ENCODE measurements at regions not wholly inside any gene's neighbourhood (a gene's known extent, or its start where the extent isn't known, plus 50 kb on each side); places are given as distances from the start of the nearest gene placed in this dataset.
"Not testable (repeated sequence)": the region's sequence is repeated elsewhere in the genome, so short reads cannot be mapped to it uniquely, and the experiment has no call there.

DNA sequence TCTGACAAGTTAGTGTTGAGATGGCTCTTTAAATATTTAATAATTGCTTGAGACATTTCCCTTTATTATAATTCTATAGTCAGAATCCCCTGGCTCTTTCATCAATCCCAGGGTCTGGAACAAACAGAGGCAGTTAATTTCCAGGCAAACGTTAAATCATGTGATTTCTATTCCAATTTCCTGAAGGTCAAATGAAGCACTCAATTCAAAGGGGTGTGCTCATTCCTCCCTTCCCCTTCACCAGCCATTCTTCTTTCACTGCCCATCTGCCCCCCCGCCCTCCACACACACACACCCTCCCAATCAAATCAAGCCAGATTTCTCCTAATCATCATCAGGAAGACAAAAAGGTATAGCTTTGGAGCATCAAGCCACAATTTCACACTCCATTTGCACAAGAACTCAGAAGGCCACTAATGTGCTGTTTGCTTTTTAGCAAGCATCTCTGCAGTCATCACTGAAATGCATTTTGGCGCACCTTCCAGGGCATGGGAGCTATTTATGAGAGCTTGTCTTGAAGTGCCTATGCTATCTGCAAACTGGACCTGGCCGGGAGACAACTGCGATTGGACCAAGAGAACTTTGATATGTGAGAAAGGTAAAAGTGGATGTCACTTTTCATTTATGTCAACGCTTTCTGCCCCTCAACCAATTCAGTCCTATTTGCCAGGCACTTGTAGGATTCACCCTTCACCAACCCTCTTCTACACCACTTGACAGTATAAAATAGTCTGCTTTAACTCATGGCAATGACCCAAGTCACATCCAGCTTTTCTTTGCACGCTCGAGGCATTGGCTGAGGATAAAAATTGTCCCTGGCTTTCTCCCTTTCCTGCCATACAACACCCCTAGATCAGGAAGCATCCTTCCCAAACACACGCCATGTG, 315.1 kb upstream of the API5 start:
- Histone ChIP-seq H3K9me3 (no peaks in the 10 kb centered on the region), H3K4me1 (no peaks in the 10 kb centered on the region), H3K27me3 (no peaks in the 10 kb centered on the region), H3K36me3 (no peaks in the 10 kb centered on the region), H3K4me3 (no peak overlapping the region), H3K27ac (no peak overlapping the region)
- DNase-seq (ENCODE audit: low spot score): no peak
- TF ChIP-seq, protein P1, sequence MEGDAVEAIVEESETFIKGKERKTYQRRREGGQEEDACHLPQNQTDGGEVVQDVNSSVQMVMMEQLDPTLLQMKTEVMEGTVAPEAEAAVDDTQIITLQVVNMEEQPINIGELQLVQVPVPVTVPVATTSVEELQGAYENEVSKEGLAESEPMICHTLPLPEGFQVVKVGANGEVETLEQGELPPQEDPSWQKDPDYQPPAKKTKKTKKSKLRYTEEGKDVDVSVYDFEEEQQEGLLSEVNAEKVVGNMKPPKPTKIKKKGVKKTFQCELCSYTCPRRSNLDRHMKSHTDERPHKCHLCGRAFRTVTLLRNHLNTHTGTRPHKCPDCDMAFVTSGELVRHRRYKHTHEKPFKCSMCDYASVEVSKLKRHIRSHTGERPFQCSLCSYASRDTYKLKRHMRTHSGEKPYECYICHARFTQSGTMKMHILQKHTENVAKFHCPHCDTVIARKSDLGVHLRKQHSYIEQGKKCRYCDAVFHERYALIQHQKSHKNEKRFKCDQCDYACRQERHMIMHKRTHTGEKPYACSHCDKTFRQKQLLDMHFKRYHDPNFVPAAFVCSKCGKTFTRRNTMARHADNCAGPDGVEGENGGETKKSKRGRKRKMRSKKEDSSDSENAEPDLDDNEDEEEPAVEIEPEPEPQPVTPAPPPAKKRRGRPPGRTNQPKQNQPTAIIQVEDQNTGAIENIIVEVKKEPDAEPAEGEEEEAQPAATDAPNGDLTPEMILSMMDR (IDR thresholded peaks at IDR 0.05): no peak

DNA sequence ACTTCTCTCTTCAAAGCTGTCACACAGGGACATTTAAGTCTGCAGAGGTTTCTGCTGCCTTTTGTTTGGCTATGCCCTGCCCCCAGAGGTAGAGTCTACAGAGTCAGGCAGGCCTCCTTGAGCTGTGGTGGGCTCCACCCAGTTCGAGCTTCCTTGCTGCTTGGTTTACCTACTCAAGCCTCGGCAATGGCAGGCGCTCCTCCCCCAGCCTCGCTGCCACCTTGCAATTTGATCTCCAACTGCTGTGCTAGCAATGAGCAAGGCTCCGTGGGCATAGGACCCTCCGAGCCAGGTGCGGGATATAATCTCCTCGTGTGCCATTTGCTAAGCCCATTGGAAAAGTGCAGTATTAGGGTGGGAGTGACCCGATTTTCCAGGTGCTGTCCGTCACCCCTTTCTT, 306.9 kb upstream of the API5 start:
- not testable (repeated sequence) for DNase-seq (ENCODE audit: low spot score); H3K27me3 ChIP-seq; H3K36me3 ChIP-seq

DNA sequence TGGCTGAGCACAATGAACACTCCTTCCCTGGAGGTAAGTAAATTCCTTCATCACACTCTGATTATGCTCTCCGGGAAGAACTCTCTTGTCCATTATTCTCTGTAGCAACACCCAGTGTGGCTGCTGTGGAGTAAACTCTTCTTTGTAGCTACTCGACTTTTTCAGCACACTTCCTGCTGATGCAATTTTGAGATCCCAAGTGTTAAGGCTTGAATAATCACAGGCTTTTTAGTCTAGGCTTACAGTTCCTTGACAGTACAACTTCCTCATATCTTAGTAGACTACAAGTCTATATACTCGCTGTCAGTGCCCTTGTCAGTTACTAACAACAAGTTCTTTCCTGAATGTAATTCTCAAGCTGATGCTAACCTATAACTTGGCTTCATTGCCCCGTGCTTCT, 301.8 kb upstream of the API5 start:
- Histone ChIP-seq H3K4me1 (no peaks in the 10 kb centered on the region), H3K36me3 (no peaks in the 10 kb centered on the region), H3K27me3 (no peaks in the 10 kb centered on the region), H3K27ac (no peak overlapping the region), H3K4me3 (no peak overlapping the region), H3K9me3 (peaks cover 0 to 9% of the 10 kb centered on the region in 2 donors)
- TF ChIP-seq, protein P1 (IDR thresholded peaks at IDR 0.05): no peak
- DNase-seq (ENCODE audit: low spot score): no peak

More for the DNA sequence above, 306.9 kb upstream of the API5 start:
- H3K9me3 ChIP-seq, H3K27ac ChIP-seq, H3K4me3 ChIP-seq, H3K4me1 ChIP-seq: not testable (repeated sequence)

DNA sequence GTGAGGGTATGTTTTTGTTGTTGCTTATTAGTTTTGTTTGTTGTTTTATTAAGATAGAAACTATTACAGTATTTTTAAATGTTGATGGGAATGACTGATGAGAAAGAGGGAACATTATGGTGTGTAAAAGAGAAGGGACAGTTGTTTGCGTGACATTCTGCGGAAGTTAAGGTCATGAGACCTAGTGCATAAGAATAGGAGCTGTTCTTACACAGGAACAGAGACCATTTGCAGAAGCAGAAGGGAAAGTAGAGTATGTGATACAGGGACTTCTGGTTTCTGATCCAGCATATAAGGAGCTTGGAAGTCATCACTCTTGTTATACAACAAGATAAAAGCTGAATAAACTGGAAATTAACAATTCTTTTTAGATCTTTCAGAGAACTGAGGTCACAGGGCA, 299.2 kb upstream of the API5 start:
- TF ChIP-seq, protein P1 (IDR thresholded peaks at IDR 0.05): no peak
- no peaks in the 10 kb centered on the region for H3K4me1 ChIP-seq
- H3K9me3 ChIP-seq: peaks cover 0 to 9% of the 10 kb centered on the region in 2 donors

DNA sequence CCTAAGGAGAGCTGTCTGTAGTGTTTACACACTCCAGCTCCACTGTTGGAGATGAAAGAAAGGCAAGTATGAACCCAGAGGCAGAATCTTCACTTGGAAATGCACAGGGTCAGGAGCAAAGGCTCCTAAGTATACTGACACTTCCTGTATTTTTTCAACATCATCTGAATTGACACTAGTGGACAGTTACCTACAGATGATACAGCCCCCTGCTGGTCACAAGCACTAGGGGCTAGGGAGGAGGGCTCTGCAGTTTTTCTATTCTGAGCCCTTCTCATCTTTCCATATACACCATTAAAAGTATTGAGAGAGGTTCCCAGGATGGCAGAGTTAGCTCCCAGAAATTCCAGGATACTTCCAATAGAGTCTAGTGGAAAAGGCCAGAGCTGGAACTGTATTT, 290.3 kb upstream of the API5 start:
- H3K4me1 ChIP-seq: no peaks in the 10 kb centered on the region
- no peak overlapping the region for H3K4me3 ChIP-seq
- H3K36me3 ChIP-seq: no peaks in the 10 kb centered on the region
- DNase-seq (ENCODE audit: low spot score): no peak
- no peaks in the 10 kb centered on the region for H3K9me3 ChIP-seq
- no peak overlapping the region for H3K27ac ChIP-seq
- H3K27me3 ChIP-seq: no peaks in the 10 kb centered on the region
- TF ChIP-seq, protein P1 (IDR thresholded peaks at IDR 0.05): peak in 1 of 2 donors; percentile 20

More for the DNA sequence above, 299.2 kb upstream of the API5 start:
- H3K27ac ChIP-seq: no peak overlapping the region
- no peaks in the 10 kb centered on the region for H3K27me3 ChIP-seq
- no peak for DNase-seq (ENCODE audit: low spot score)
- H3K36me3 ChIP-seq: no peaks in the 10 kb centered on the region
- no peak overlapping the region for H3K4me3 ChIP-seq

DNA sequence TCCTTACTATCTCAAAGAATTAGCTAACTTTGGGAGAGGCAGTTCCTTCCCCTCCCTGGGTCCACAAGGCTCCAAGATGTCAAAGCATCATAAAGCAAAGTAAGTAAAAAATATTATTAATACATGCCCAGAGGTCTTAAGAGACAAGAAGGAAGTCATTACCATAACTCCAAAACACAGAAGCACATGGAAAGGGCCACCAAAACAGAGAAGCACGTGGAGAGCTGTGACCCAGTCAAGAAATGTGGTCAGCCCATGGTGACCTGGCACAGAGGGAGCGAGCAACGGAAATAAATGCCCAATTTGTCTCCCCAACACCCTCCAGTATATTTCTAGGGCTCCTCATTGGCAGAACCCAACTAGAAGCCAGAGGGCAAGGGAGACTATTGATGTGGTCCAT, 277.5 kb upstream of the API5 start:
- Histone ChIP-seq H3K36me3 (no peaks in the 10 kb centered on the region), H3K4me3 (no peak overlapping the region), H3K27ac (no peak overlapping the region), H3K4me1 (no peaks in the 10 kb centered on the region), H3K27me3 (no peaks in the 10 kb centered on the region), H3K9me3 (no peaks in the 10 kb centered on the region)
- DNase-seq (ENCODE audit: low spot score): no peak
- TF ChIP-seq, protein P1 (IDR thresholded peaks at IDR 0.05): no peak
